NCI-H1417 (cell line): ENCODE measurements at regions not wholly inside any gene's neighbourhood (a gene's known extent, or its start where the extent isn't known, plus 50 kb on each side); places are given as distances from the start of the nearest gene placed in this dataset.

ENCODE experiments used
- DNase-seq, 3 experiments: peaks; one replicate each; lab custom pipeline; 2025; lab: John Stamatoyannopoulos, UW

DNA sequence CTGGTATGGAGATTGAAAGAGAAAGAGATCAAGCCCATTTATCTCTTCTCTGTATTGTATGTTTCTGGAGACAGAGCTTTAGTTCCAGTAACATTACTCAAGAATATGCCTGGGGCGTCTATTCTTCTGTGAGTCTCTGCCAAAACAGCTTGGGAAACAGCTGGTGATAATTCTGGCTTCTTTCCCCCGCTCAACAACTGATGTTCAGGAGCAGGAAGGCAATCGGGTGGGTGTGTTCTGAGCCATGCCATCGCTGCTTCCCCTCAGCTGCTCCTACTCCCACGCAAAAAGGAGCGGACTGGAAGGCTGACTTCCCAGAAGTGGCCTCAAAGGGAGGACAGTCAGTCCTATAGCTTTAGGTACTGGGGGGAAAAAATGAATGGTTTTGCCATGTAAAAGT lies 695.1 kb downstream of the PLCL1 start:
- DNase-seq, result no peak

DNA sequence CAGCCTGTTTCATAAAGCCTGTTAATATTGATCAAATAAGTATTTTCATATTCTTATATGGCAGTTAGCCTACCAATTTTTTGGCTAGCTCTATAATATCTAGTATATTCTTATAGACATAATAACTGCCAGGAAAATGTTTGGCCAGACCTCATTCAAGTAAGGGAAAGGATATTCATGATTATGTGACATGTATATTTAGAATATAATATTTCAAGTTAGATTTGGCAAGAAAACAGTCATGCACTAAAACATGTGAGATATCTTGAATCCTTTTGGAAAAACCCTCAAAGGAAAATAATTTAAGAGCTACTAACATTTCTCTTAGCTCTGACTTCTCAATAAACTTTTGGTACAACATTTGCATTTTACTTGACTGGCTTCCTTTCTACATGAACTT lies 694.1 kb downstream of the PLCL1 start:
- no peak for DNase-seq

DNA sequence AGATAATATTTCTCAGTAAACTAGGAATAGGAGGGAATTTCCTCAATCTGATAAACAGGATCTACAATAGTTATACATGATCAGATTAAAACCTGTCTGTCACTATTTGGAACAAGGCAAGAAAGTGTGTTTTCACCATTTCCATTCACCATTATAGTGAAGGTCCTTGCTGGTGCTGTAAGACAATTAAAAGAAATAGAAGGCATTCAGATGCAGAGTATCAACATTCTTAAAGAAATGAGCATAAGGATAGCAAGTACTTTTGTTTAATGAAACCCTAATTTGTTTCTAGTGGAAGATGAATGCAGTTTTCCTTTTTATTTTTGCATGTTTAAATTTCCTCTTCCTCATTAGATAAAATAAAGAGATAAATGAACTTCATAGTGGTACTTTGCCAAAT lies 693.7 kb downstream of the PLCL1 start:
- DNase-seq, result no peak

DNA sequence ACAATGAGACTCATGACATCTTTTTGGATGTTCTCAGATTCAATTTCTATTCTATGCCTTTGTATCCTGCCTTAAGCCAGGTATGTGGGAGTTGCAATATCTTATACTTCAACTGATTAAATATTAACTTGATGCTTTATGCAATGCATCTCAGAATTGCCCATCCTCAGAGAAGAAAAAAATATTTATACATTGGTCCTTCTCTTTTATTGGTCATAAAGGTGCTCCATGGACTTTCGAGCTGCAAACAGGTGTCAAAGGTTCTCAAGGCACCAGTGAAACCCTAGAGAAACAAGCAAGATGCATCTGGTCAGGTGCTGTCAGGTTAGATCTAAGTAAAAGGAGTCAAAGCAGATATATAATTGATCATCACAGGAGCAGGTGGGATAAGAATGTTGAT lies 690.5 kb downstream of the PLCL1 start:
- no peak for DNase-seq

DNA sequence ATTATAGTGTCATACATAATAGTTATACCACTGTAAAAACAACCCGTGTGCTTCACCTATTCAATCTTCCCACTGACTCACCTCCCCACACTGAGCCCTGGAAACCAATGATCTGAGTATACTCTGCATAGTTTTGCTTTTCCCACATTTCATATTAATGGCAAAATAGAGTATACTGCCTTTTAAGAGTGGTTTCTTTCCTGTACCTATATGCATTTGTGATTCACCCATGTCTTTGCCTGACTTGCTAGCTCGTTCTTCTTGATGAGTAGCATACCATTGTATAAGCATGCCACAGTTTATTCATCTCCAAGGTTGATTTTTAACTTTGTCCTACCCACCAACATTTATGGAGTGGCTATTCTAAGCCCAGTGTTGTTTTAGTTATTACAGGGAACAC lies 686.4 kb downstream of the PLCL1 start:
- DNase-seq, result no peak

DNA sequence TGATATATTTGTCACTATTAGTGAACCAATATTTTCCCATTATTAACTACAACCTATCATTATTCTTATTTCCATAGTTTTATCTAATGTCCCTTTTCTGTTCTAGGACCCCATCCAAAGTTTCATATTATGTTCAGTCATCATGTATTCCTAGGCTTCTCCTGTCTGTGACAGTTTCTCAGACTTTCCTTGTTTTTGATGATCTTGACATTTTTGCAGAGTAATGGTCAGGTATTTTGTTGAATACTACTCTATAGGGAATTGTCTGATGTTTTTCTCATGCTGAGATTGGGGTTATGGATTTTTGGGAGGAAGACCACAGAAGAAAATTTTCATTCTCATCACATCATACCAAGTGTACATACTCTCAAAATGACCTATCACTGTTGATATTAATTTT lies 684.6 kb downstream of the PLCL1 start:
- DNase-seq, result no peak

DNA sequence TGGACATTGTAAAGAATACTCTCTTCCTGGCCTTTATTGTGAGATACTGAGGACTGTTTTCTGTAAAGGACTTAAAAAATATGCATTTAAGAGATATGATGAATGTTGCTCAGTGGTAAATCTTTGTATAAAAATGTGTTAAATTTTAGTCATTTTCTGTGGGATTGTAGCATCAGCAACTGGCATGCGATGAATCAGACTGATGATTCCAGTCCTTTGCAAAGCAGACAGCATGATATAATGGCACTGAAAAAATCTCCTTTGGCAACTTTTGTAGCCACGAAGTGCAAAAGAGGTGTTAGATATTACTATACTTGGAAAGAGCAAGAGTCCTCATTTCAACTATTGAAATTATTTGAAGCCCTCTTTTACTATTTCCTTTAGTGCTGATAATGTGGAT lies 678.7 kb downstream of the PLCL1 start:
- DNase-seq, result no peak

DNA sequence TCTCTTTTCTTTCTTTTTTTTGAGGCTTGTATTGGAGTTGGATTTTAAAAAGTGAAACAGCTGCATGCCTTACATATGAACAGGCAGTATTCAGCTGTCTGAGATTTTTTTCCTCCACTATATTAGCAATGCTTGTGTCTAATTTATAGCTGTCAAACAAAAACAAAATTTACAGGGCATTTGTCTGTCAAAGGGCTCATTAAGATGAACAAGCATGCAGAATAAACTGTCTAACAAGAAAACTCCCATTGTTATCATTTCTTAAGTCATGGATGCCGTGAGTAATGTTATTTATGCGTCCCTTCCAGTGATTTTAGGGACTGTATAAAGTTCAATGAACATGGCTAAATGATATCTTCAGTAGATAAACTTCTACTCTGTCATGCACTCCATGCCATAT lies 674.7 kb downstream of the PLCL1 start:
- peak in 2 of 3 experiments; percentile 6 to 40 for DNase-seq

DNA sequence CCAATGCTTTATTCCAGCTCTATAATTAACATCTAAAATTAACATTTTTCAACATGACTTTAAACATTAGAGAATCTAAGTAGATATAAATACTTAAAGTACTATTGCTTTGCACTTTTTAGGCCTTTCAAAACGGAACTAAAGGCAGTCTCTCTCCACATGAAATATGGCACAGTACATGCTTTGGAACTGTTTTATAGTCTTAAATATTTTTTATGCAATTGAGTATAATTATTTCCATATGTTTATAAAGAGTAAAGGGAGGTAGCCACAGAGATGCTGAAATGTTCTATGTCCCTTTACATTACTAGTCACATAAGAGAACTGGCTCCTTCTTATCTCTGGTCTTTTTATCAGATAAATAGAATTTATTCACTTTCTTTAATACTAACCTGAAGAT lies 674.0 kb downstream of the PLCL1 start:
- DNase-seq, result no peak

DNA sequence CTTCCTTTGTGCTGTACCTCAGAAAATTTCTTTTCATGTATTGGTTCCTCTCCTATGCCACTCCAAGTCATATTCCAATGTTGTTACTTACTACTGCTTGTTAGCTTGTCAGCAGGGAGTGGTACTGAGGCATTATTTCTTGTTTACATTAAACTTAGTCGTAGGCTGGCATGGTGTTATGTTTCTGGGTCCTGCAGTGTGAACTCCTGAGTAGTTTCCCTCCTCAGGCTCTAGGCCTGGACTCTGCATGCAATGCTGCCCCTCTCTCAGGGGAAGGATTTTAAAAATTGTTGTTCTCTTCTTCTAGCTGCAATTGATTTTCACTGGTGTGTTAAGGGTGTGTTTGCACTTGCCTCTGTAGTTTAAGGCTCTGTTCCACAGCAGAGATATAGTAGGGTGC lies 671.6 kb downstream of the PLCL1 start:
- peak in 1 of 3 experiments; percentile 18 for DNase-seq

DNA sequence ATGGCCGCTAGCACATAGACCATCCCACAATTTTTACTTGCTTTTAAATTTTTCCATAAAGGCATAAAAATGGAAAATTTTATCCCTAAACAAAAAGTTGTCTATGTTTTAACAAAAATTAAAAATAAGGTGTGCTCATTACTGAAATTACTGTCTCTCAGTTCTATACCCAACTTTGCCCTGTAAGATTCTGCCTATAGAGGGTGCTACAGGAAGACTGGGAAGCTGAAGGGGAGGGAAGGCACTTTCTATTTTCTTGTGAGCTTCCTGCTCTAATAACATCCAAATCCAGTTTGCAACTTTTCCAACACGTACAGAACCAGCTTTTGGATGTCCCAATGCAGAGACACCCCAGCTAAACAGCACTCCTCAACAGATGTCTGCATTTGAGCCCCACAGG lies 666.9 kb downstream of the PLCL1 start:
- DNase-seq, result no peak

DNA sequence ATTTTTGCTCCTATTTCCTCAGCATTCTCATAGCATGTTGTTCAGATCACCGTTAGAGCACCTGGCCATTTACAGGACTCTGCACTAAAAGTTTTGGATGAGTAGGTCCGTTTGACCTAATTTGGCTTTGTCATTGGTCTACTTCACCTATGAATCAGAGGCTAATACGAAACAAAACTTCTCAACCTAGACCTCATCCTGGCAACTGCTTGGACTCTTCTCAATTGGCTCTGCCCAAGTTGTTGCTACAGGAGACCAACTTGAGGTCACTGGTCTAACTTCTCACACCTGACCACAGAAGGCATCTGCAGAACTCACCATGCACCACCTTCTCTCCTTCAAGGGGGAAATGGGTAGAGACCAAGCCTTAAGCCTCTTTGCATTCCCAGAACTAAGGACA lies 663.7 kb downstream of the PLCL1 start:
- no peak for DNase-seq

DNA sequence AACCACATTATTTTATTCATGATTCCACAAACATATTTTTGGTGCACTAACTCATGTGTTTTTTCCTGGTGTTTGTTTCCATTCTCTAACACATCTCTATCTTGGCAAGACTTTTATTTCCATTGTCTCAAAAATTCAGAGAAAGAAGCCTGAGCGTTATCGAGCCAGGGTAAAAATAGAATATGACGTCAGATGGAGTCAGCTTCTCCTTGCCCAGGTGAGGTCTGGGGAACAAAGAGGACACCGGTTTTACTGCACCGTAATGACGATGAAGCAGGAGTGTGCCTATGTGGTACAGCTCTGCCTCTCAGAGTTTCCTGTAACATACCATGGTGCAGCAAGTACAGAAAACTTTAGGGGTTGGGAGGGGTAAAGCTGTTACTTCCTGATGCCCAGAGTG lies 661.6 kb downstream of the PLCL1 start:
- peak in 2 of 3 experiments; percentile 12 to 48 for DNase-seq

DNA sequence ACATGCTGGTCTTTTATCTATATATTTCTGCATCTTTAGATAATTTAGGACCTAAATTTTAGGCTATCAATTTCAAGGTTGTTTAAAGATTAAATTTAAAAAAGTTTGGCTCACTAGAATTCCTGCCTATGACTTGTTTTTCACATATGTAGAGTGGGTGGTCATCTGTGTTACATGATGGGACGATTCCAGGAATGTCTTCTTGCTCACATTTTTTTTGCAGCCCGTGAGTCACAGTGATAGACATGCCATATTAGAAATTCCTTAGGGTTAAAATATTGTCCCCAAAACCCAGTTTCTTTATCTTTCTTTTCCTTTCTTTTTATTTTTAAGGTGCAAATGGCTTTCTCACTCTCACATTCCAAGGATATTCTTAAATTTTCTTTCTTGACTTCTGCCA lies 652.0 kb downstream of the PLCL1 start:
- DNase-seq, result no peak

DNA sequence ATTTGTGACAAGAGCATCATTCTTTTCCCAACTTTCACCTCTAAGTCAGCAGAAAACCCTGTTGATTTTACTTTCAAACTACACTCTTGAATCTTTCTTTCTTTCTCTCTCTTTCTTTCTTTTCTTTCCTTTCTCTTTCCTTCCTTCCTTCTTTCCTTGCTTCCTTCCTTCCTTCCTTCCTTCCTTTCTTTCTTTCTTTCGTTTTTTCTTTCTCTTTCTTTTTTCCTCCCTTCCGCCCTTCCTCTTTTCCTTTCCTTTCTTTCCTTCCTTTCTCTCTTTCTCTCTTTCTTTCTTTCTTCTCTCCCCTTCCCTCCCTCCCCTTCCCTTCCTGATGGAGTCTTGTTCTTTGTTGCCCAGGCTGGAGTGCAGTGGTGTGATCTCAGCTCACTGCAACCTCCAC lies 649.5 kb downstream of the PLCL1 start:
- no peak for DNase-seq

DNA sequence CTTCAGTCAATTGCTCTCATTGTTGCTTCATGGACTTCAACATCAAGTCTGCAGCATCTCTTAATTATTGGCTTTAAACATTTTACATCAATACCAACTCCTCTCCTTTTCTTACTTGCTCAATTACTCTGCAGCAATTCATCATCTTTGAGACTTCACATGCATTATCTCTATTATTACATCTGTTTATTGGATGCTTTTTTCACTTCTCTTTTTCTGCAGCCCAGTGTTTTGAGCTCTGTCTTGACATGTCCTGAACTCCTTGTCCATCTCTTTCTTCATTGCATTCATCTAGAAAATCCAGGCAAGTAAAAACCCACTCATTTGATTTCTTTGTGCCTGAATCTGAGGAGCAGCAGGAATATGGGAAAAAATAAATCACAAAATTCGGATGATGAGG lies 647.9 kb downstream of the PLCL1 start:
- no peak for DNase-seq

DNA sequence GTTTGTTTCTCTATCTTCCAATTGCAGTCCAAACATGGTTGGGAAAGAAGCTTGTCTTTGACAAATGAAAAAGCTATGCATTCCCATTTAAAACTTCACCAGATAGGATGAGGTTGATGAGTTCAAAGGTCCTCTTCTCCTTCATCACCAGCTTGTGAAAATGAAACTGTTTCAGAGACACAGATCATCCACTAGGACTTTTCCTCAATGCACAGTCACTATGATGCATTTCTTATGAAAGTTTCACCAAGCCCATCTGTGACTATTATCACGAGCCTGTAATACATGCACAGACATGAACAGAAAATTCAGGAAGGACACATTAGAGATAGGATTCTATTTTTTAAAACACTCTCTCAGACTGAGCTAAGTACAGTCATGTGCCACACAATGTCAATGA lies 644.4 kb downstream of the PLCL1 start:
- DNase-seq, result no peak

DNA sequence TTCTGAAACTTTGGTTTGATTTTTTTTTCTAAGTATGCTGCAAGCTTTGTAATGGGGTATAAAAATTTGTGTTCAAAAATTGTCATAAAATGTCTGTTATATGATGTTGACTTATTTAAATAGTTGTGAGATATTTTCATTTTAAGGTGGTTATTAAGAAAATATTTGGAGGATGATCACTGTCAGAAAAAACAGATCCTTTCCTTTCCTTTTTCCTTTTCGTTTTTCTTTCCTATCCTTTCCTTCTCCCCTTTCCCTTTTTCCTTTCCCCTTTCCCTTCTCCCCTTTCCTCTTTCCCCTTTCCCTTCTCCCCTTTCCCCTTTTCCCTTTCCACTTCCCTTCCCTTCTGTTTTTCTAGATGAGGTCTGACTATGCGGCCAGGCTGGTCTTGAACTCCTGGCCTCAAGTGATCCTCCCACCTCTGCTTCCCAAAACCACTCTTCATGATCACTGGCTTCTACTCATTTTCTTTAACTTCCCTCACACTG lies 640.5 kb downstream of the PLCL1 start:
- DNase-seq, result no peak

DNA sequence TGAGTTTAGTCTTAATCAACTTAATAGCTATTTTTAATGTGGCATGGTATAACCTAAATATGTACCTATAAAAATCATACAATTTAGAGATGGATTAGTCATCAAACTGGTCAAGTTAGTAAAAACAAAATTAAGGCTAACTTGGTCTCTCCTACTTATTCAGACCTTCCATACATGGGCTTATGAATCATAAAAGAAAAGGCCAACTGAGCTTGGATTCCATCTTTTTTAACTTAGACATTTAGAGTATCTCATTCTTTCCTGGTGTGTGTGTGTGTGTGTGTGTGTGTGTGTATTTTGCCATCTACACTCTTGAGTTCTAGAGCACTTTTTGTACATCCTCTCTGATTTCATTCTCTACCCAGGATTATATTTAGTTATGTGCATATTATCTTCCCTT lies 637.5 kb downstream of the PLCL1 start:
- DNase-seq, result no peak

DNA sequence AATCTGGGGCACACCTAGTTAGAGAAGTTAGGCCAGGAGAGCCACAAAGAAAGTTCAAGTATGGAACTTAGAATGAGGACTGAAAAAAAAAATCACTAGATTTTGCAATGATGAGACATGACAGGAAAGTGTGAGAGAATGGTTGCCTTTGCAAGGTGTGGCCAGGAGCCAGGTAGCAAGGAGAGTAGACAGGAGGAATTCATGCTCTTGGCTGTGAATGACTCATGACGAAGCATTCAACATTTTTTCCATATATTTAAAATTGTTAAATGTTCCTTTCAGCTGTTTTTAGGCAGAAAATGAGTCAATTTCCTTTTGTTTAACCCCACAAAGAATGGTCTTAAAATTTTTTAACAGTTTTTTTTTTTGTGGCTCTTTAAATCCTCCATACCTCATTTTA lies 636.9 kb downstream of the PLCL1 start:
- no peak for DNase-seq

DNA sequence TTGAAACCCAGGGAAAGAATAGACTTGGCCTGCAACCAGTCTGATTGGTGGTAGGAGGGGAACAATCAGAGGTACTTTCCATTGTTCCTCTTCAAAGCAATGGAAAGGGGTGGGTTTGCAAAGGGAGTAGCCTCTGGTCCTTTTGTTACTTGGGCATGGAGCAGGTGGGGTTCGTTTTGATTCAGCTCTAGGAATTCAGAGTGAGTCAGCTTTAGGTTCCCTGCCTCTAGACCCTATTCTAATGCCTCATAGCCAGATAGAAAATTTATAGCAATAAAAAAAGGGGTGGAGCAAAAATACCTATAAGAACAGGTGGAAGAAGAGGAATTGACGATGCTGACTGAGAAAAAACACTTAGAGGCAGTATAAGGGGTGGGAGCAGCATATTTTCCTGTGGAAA lies 636.4 kb downstream of the PLCL1 start:
- no peak for DNase-seq

DNA sequence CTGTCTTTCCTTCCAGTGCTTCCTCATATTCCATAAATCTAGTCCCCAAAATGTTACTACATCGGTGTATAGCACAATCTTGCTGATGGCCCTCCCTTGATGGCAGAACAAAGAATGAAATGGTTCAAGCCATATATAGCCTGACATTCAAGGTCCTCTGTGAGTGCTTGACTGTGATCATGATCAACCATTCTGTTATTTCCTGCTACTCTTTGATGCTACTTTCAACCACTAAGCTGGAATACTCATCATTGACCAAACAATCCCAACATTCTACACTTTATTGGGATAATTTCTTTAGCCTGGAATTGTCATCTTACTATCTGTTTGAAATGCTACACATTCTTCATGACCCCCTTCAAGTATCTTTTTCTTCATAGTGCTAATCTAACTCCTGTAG lies 633.9 kb downstream of the PLCL1 start:
- DNase-seq, result no peak

DNA sequence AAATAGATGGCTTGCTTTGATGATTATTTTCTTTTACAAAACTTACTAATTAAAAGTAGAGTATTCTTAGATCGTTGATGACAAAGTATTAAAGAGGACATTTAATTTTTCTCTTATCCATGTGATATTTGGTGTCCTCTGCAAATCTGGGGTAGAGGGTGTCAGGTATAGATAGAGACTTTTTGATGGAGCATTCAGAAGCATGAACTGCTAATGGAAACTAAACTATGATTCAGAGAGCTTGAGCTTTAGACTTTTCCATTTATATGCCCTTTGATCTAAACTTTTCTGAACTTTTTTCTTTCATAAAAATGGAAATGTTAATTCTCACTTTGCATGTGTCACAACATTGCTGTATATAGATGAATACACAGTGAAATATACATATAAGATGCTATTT lies 619.7 kb downstream of the PLCL1 start:
- DNase-seq, result no peak

DNA sequence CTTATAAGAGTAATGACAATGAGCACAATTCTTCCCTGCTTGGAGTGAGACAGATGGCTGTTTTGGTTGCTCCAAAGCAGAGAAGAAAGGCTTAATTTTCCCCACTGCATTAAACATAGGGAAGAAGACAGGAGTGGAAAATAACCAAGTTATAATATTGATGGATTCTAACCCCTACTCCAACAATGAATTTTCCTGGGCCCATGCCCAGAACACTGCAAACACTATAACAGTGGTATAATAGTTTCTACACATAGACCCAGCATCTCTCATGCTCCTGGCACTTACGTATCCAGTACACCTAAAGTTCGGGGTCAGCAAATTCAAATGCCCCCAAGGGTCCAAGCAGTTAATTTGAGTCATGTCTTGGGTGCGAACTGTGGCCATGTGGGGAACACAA lies 613.4 kb downstream of the PLCL1 start:
- no peak for DNase-seq

DNA sequence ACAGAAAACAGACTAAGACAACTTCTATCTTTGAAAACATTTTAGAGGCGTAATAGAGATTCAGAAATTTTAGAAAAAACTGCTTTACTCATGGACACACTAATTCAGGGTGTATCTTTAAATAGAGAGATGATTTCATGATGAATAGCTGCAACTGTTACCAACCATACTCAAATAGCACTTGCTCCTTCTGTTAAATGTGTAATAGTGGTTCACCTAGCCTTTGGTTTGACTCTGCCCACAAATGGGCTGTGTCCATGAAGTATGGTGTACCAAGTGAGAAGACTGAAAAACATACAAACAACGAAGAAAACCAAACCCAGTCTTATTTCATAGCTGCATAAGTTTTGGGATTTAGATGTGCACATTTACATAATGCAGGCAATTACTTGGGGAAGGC lies 610.6 kb downstream of the PLCL1 start:
- DNase-seq, result no peak
